SK-N-SH treated with all-trans-retinoic acid at 6 μM for 48 hours (cell line): ENCODE measurements at regions not wholly inside any gene's neighbourhood (a gene's known extent, or its start where the extent isn't known, plus 50 kb on each side); places are given as distances from the start of the nearest gene placed in this dataset.
"Not testable (repeated sequence)": the region's sequence is repeated elsewhere in the genome, so short reads cannot be mapped to it uniquely, and the experiment has no call there.

ENCODE experiments used
- ATAC-seq: fragments of 200-7000 bp; cut with Tn5 transposase; 3 replicates; pipeline ENCODE4 v1.9.1; 2020; ENCODE audit warnings: mild to moderate bottlenecking, moderate library complexity
- ARNTL ChIP-seq: fragments of 450-650 bp; formaldehyde crosslinking; IDR thresholded peaks from 2 replicates; pipeline ENCODE4 v1.5.0; 2020; ENCODE audit warnings: low read depth, mild to moderate bottlenecking, moderate library complexity, borderline replicate concordance
- BACH2 ChIP-seq: fragments of 250-450 bp; sonication (Bioruptor Pico); IDR thresholded peaks from 2 replicates; pipeline ENCODE4 v1.9.0; 2021; ENCODE audit warnings: mild to moderate bottlenecking, borderline replicate concordance
- CSDC2 ChIP-seq: fragments of 250-450 bp; sonication (Bioruptor Pico); IDR thresholded peaks from 2 replicates; pipeline ENCODE4 v1.5.0; 2020; ENCODE audit warnings: mild to moderate bottlenecking, moderate library complexity
- GLIS3 ChIP-seq: fragments of 250-450 bp; sonication (Bioruptor Pico); IDR thresholded peaks from 2 replicates; pipeline ENCODE4 v1.5.0; 2020; ENCODE audit warnings: mild to moderate bottlenecking, moderate library complexity
- ISL1 ChIP-seq: fragments of 250-450 bp; sonication (Bioruptor Pico); IDR thresholded peaks from 2 replicates; pipeline ENCODE4 v2.1.2; 2022; ENCODE audit warnings: mild to moderate bottlenecking, moderate library complexity
- OSR1 ChIP-seq: fragments of 250-450 bp; sonication (Bioruptor Pico); IDR thresholded peaks from 2 replicates; pipeline ENCODE4 v1.8.0; 2022; ENCODE audit warnings: moderate library complexity, mild to moderate bottlenecking, inconsistent platforms
- PATZ1 ChIP-seq: fragments of 250-450 bp; sonication (Bioruptor Pico); IDR thresholded peaks from 2 replicates; pipeline ENCODE4 v1.8.0; 2020; ENCODE audit warnings: mild to moderate bottlenecking, moderate library complexity, borderline replicate concordance
- POU6F1 ChIP-seq: fragments of 250-450 bp; sonication (Bioruptor Pico); IDR thresholded peaks from 2 replicates; pipeline ENCODE4 v1.8.0; 2021; ENCODE audit warnings: low read depth, mild to moderate bottlenecking, moderate library complexity, borderline replicate concordance
- PPARA ChIP-seq: fragments of 250-450 bp; sonication (Bioruptor Pico); IDR thresholded peaks from 2 replicates; pipeline ENCODE4 v1.5.0; 2020; ENCODE audit warnings: mild to moderate bottlenecking, borderline replicate concordance
- RARB ChIP-seq: fragments of 250-450 bp; sonication (Bioruptor Pico); IDR thresholded peaks from 2 replicates; pipeline ENCODE4 v1.8.0; 2021; ENCODE audit warnings: mild to moderate bottlenecking, moderate library complexity
- SNAI2 ChIP-seq: fragments of 250-450 bp; sonication (Bioruptor Pico); IDR thresholded peaks from 2 replicates; pipeline ENCODE4 v1.5.0; 2020; ENCODE audit warnings: mild to moderate bottlenecking, moderate library complexity
- TCF4 ChIP-seq: fragments of 250-450 bp; sonication (Bioruptor Pico); IDR thresholded peaks from 2 replicates; pipeline ENCODE4 v1.8.0; 2021; ENCODE audit warnings: mild to moderate bottlenecking, moderate library complexity, borderline replicate concordance
- TOX ChIP-seq: fragments of 250-450 bp; sonication (Bioruptor Pico); IDR thresholded peaks from 2 replicates; pipeline ENCODE4 v1.8.0; 2021; ENCODE audit warnings: mild to moderate bottlenecking, moderate library complexity, borderline replicate concordance
- ZC3H10 ChIP-seq: fragments of 250-450 bp; sonication (Bioruptor Pico); IDR thresholded peaks from 2 replicates; pipeline ENCODE4 v1.5.1; 2021; ENCODE audit warnings: mild to moderate bottlenecking, moderate library complexity
- ZFP3 ChIP-seq: fragments of 250-450 bp; sonication (Bioruptor Pico); IDR thresholded peaks from 2 replicates; pipeline ENCODE4 v1.5.0; 2020; ENCODE audit warnings: mild to moderate bottlenecking, moderate library complexity
- ZFP30 ChIP-seq: fragments of 450-650 bp; formaldehyde crosslinking; IDR thresholded peaks from 2 replicates; pipeline ENCODE4 v1.5.0; 2022; ENCODE audit warnings: mild to moderate bottlenecking, moderate library complexity
- ZNF565 ChIP-seq: fragments of 450-650 bp; formaldehyde crosslinking; conservative IDR thresholded peaks from 2 replicates; pipeline ENCODE4 v1.5.0; 2020; ENCODE audit warnings: low read depth, mild to moderate bottlenecking, moderate library complexity
- TF ChIP-seq, protein P1 (sequence below): fragments of 250-450 bp; sonication (Bioruptor Pico); IDR thresholded peaks from 2 replicates; pipeline ENCODE4 v1.5.0; 2020; ENCODE audit warnings: mild to moderate bottlenecking, moderate library complexity
- TF ChIP-seq, protein P2 (sequence below): fragments of 250-450 bp; sonication (Bioruptor Pico); IDR thresholded peaks from 2 replicates; pipeline ENCODE4 v1.5.1; 2020; ENCODE audit warnings: low read depth, mild to moderate bottlenecking, moderate library complexity
- TF ChIP-seq, protein P3 (sequence below): fragments of 250-450 bp; sonication (Bioruptor Pico); IDR thresholded peaks from 2 replicates; pipeline ENCODE4 v1.5.1; 2021; ENCODE audit warnings: mild to moderate bottlenecking, moderate library complexity

DNA sequence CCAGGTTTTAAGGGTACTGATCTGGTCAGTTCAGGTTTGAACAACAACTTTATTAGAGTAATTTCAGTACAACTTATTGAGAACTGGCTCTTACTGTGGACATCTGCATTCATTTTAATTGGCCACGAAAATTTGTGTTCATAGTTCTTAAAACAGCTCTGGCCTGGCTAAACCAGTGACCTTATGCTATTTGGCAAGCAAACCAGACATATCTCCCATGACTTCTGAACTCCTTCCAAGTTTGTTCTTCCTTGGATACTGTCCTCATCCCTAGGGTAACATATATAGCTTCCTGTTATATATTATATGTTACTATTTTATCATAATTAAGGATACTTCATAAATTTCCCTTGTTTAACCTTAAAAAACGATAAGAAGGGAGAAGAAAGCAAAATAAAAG is 841.9 kb downstream of the TRAM1L1 start:
- no peak for ATAC-seq
- TF ChIP-seq TOX, result no peak
- TF ChIP-seq, protein P1, sequence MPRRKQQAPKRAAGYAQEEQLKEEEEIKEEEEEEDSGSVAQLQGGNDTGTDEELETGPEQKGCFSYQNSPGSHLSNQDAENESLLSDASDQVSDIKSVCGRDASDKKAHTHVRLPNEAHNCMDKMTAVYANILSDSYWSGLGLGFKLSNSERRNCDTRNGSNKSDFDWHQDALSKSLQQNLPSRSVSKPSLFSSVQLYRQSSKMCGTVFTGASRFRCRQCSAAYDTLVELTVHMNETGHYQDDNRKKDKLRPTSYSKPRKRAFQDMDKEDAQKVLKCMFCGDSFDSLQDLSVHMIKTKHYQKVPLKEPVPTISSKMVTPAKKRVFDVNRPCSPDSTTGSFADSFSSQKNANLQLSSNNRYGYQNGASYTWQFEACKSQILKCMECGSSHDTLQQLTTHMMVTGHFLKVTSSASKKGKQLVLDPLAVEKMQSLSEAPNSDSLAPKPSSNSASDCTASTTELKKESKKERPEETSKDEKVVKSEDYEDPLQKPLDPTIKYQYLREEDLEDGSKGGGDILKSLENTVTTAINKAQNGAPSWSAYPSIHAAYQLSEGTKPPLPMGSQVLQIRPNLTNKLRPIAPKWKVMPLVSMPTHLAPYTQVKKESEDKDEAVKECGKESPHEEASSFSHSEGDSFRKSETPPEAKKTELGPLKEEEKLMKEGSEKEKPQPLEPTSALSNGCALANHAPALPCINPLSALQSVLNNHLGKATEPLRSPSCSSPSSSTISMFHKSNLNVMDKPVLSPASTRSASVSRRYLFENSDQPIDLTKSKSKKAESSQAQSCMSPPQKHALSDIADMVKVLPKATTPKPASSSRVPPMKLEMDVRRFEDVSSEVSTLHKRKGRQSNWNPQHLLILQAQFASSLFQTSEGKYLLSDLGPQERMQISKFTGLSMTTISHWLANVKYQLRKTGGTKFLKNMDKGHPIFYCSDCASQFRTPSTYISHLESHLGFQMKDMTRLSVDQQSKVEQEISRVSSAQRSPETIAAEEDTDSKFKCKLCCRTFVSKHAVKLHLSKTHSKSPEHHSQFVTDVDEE (CRISPR knock-in tag), result no peak
- TF ChIP-seq ZFP3 (CRISPR knock-in tag), result no peak
- TF ChIP-seq, protein P2, sequence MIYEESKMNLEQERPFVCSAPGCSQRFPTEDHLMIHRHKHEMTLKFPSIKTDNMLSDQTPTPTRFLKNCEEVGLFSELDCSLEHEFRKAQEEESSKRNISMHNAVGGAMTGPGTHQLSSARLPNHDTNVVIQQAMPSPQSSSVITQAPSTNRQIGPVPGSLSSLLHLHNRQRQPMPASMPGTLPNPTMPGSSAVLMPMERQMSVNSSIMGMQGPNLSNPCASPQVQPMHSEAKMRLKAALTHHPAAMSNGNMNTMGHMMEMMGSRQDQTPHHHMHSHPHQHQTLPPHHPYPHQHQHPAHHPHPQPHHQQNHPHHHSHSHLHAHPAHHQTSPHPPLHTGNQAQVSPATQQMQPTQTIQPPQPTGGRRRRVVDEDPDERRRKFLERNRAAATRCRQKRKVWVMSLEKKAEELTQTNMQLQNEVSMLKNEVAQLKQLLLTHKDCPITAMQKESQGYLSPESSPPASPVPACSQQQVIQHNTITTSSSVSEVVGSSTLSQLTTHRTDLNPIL (CRISPR knock-in tag), result no peak
- TF ChIP-seq, protein P3, sequence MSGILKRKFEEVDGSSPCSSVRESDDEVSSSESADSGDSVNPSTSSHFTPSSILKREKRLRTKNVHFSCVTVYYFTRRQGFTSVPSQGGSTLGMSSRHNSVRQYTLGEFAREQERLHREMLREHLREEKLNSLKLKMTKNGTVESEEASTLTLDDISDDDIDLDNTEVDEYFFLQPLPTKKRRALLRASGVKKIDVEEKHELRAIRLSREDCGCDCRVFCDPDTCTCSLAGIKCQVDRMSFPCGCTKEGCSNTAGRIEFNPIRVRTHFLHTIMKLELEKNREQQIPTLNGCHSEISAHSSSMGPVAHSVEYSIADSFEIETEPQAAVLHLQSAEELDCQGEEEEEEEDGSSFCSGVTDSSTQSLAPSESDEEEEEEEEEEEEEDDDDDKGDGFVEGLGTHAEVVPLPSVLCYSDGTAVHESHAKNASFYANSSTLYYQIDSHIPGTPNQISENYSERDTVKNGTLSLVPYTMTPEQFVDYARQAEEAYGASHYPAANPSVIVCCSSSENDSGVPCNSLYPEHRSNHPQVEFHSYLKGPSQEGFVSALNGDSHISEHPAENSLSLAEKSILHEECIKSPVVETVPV, result no peak
- no peak for TF ChIP-seq PATZ1 (CRISPR knock-in tag)
- TF ChIP-seq ZNF565 (CRISPR knock-in tag), result no peak
- no peak for TF ChIP-seq ZC3H10 (CRISPR knock-in tag)
- no peak for TF ChIP-seq SNAI2
- TF ChIP-seq PPARA (CRISPR knock-in tag), result no peak
- no peak for TF ChIP-seq BACH2 (CRISPR knock-in tag)
- no peak for TF ChIP-seq GLIS3 (CRISPR knock-in tag)
- no peak for TF ChIP-seq POU6F1 (CRISPR knock-in tag)
- TF ChIP-seq OSR1, result no peak
- no peak for TF ChIP-seq ZFP30 (CRISPR knock-in tag)
- no peak for TF ChIP-seq ARNTL (CRISPR knock-in tag)
- TF ChIP-seq, all 23 proteins: peak for 0

DNA sequence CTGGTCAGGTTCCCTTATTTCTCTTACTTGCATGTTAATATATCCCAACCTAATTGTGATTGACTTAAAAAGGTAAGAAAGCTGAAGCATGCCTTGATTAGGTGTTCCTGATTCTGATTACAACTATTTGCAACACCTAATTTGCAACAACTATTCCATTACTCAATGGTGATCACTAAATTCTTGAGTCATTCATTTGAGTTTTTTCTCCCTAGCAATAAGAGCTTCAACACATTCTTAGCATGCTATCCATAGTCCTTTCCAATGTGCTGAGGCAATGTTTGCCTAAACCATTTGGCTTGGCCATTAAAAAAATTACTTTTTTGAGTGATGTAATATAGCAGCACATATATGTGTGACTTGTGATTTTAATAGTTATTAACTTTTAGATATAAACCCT is 851.4 kb downstream of the TRAM1L1 start:
- TF ChIP-seq ZNF565 (CRISPR knock-in tag) (no peak), ISL1 (no peak), POU6F1 (CRISPR knock-in tag) (no peak), ZC3H10 (CRISPR knock-in tag) (no peak), ARNTL (CRISPR knock-in tag) (no peak), ZFP30 (CRISPR knock-in tag) (no peak), TCF4 (CRISPR knock-in tag) (no peak), RARB (CRISPR knock-in tag) (no peak), CSDC2 (CRISPR knock-in tag) (no peak)
- no peak for ATAC-seq

DNA sequence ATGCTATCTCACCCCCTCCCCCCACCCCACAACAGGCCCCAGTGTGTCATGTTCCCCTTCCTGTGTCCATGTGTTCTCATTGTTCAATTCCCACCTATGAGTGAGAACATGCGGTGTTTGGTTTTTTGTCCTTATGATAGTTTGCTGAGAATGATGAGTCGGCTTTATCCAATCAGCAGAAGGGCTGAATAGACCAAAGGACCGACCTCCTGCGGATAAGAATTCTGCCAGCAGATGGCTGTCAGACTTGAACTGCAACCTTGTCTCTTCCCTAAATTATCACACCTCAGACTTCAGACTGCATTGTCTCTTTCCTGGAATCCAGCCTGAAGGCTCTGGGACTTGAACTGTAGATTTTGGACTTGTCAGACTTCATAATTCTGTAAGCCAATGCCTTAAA is 853.4 kb downstream of the TRAM1L1 start:
- ATAC-seq, result not testable (repeated sequence)
